Activated T-helper 2 cell treated with anti-CD3 and anti-CD28 coated beads, Interferon-gamma antibody, Interleukin-2, Interleukin-4, amounts not matched to agents 10 μg/mL and 5 μg/mL and 100 μg/mL, durations not matched to agents 14 hours and 24 hours and 36 hours (primary cell): ENCODE measurements at regions not wholly inside any gene's neighbourhood (a gene's known extent, or its start where the extent isn't known, plus 50 kb on each side); places are given as distances from the start of the nearest gene placed in this dataset.

Experiments
- DNase-seq: peaks from one replicate; pipeline ENCODE4 v3.0.0; 2021; ENCODE audit warnings: low spot score
- H3K27ac Mint-ChIP-seq: one replicate; pipeline ENCODE4 v1.8.0; 2021; ENCODE audit warnings: mixed read lengths
- H3K27me3 Mint-ChIP-seq: one replicate; pipeline ENCODE4 v1.8.0; 2021; ENCODE audit warnings: low read depth, mixed read lengths
- H3K36me3 Mint-ChIP-seq: one replicate; pipeline ENCODE4 v1.8.0; 2021; ENCODE audit warnings: low read depth, mixed read lengths
- H3K4me1 Mint-ChIP-seq: one replicate; pipeline ENCODE4 v1.8.0; 2021; ENCODE audit warnings: low read depth, mixed read lengths
- H3K4me3 Mint-ChIP-seq: one replicate; pipeline ENCODE4 v1.8.0; 2021; ENCODE audit warnings: low read depth, mild to moderate bottlenecking, moderate library complexity, mixed read lengths
- H3K9me3 Mint-ChIP-seq: one replicate; pipeline ENCODE4 v1.8.0; 2021; ENCODE audit warnings: mixed read lengths
- intact Hi-C: fragments of 100-400 bp; cut with micrococcal nuclease; formaldehyde crosslinking; loops from one replicate; pipeline ENCODE4 v1.15.1; 2023

- H3K27ac Mint-ChIP-seq, result no peak overlapping the region
- no peaks in the 10 kb centered on the region for H3K36me3 Mint-ChIP-seq
- H3K9me3 Mint-ChIP-seq, result no peaks in the 10 kb centered on the region
- H3K27me3 Mint-ChIP-seq, result no peaks in the 10 kb centered on the region
- no peak for DNase-seq
- intact Hi-C loops, result no loop called here
- H3K4me3 Mint-ChIP-seq, result no peak overlapping the region
- no peaks in the 10 kb centered on the region for H3K4me1 Mint-ChIP-seq
Observed at GRCh38 chr18:41864216-41864615, 90.8 kb upstream of the PIK3C3 start.

GRCh38 chr18:41862921-41863320, 92.1 kb upstream of the PIK3C3 start:
- Mint-ChIP-seq H3K27ac (no peak overlapping the region), H3K9me3 (no peaks in the 10 kb centered on the region), H3K4me3 (no peak overlapping the region), H3K36me3 (no peaks in the 10 kb centered on the region), H3K27me3 (no peaks in the 10 kb centered on the region), H3K4me1 (no peaks in the 10 kb centered on the region)
- intact Hi-C loops, result no loop called here
- DNase-seq, result no peak

GRCh38 chr18:41860987-41861386, 94.0 kb upstream of the PIK3C3 start:
- Mint-ChIP-seq H3K36me3 (no peaks in the 10 kb centered on the region), H3K9me3 (no peaks in the 10 kb centered on the region), H3K4me1 (no peaks in the 10 kb centered on the region), H3K27ac (no peak overlapping the region), H3K4me3 (no peak overlapping the region), H3K27me3 (no peaks in the 10 kb centered on the region)
- DNase-seq, result no peak
- intact Hi-C loops, result no loop called here

GRCh38 chr18:41858761-41859555, 96.1 kb upstream of the PIK3C3 start:
- Mint-ChIP-seq H3K9me3 (no peaks in the 10 kb centered on the region), H3K36me3 (no peaks in the 10 kb centered on the region), H3K4me3 (no peak overlapping the region), H3K27ac (no peak overlapping the region), H3K4me1 (no peaks in the 10 kb centered on the region), H3K27me3 (no peaks in the 10 kb centered on the region)
- intact Hi-C loops, result no loop called here
- DNase-seq, result no peak

- no peak overlapping the region for H3K27ac Mint-ChIP-seq
- no peaks in the 10 kb centered on the region for H3K36me3 Mint-ChIP-seq
- intact Hi-C loops, result no loop called here
- no peak overlapping the region for H3K4me3 Mint-ChIP-seq
- no peaks in the 10 kb centered on the region for H3K9me3 Mint-ChIP-seq
- H3K27me3 Mint-ChIP-seq, result peaks cover 7% of the 10 kb centered on the region
- H3K4me1 Mint-ChIP-seq, result no peaks in the 10 kb centered on the region
- no peak for DNase-seq
Observed at GRCh38 chr18:41853280-41853679, 101.8 kb upstream of the PIK3C3 start.

- Mint-ChIP-seq H3K36me3 (no peaks in the 10 kb centered on the region), H3K27me3 (peaks cover 11% of the 10 kb centered on the region), H3K27ac (no peak overlapping the region), H3K4me3 (no peak overlapping the region), H3K4me1 (no peaks in the 10 kb centered on the region), H3K9me3 (no peaks in the 10 kb centered on the region)
- no peak for DNase-seq
- intact Hi-C loops, result no loop called here
Observed at GRCh38 chr18:41850781-41851180, 104.3 kb upstream of the PIK3C3 start.

GRCh38 chr18:41849632-41850031, 105.4 kb upstream of the PIK3C3 start:
- Mint-ChIP-seq H3K27ac (no peak overlapping the region), H3K4me3 (no peak overlapping the region), H3K4me1 (no peaks in the 10 kb centered on the region), H3K9me3 (no peaks in the 10 kb centered on the region), H3K27me3 (peaks cover 11% of the 10 kb centered on the region), H3K36me3 (no peaks in the 10 kb centered on the region)
- intact Hi-C loops, result no loop called here
- no peak for DNase-seq

- Mint-ChIP-seq H3K4me1 (no peaks in the 10 kb centered on the region), H3K27ac (no peak overlapping the region), H3K27me3 (peaks cover 11% of the 10 kb centered on the region), H3K36me3 (no peaks in the 10 kb centered on the region), H3K9me3 (no peaks in the 10 kb centered on the region), H3K4me3 (no peak overlapping the region)
- intact Hi-C loops, result no loop called here
- DNase-seq, result no peak
Observed at GRCh38 chr18:41845563-41845962, 109.5 kb upstream of the PIK3C3 start.

GRCh38 chr18:41842886-41843285, 112.1 kb upstream of the PIK3C3 start:
- H3K9me3 Mint-ChIP-seq, result no peaks in the 10 kb centered on the region
- H3K4me3 Mint-ChIP-seq, result no peak overlapping the region
- intact Hi-C loops, result no loop called here
- no peaks in the 10 kb centered on the region for H3K36me3 Mint-ChIP-seq
- no peaks in the 10 kb centered on the region for H3K4me1 Mint-ChIP-seq
- H3K27me3 Mint-ChIP-seq, result peaks cover 4% of the 10 kb centered on the region
- no peak overlapping the region for H3K27ac Mint-ChIP-seq
- DNase-seq, result no peak

- H3K4me1 Mint-ChIP-seq, result no peaks in the 10 kb centered on the region
- no peaks in the 10 kb centered on the region for H3K9me3 Mint-ChIP-seq
- no peaks in the 10 kb centered on the region for H3K27me3 Mint-ChIP-seq
- intact Hi-C loops, result no loop called here
- no peak overlapping the region for H3K27ac Mint-ChIP-seq
- DNase-seq, result no peak
- H3K4me3 Mint-ChIP-seq, result no peak overlapping the region
- no peaks in the 10 kb centered on the region for H3K36me3 Mint-ChIP-seq
Observed at GRCh38 chr18:41829647-41830516, 125.2 kb upstream of the PIK3C3 start.

- no peaks in the 10 kb centered on the region for H3K36me3 Mint-ChIP-seq
- intact Hi-C loops, result no loop called here
- no peak overlapping the region for H3K4me3 Mint-ChIP-seq
- DNase-seq, result no peak
- H3K9me3 Mint-ChIP-seq, result no peaks in the 10 kb centered on the region
- no peak overlapping the region for H3K27ac Mint-ChIP-seq
- no peaks in the 10 kb centered on the region for H3K4me1 Mint-ChIP-seq
- H3K27me3 Mint-ChIP-seq, result no peaks in the 10 kb centered on the region
Observed at GRCh38 chr18:41828137-41828536, 126.9 kb upstream of the PIK3C3 start.

GRCh38 chr18:41820784-41821183, 134.2 kb upstream of the PIK3C3 start:
- Mint-ChIP-seq H3K9me3 (no peaks in the 10 kb centered on the region), H3K36me3 (no peaks in the 10 kb centered on the region), H3K27ac (no peak overlapping the region), H3K4me1 (no peaks in the 10 kb centered on the region), H3K27me3 (no peaks in the 10 kb centered on the region), H3K4me3 (no peak overlapping the region)
- no peak for DNase-seq
- intact Hi-C loops, result no loop called here
